SK-N-MC (cell line): ENCODE measurements at regions not wholly inside any gene's neighbourhood (a gene's known extent, or its start where the extent isn't known, plus 50 kb on each side); places are given as distances from the start of the nearest gene placed in this dataset.

ENCODE experiments used
- DNase-seq: peaks from one replicate; pipeline ENCODE4 v3.0.0-alpha.2; 2011; ENCODE audit warnings: low read depth, low spot score
- H3K27ac ChIP-seq: fragments of 200-600 bp; sonication (generic); 2 replicates; pipeline ENCODE4 v1.5.1; 2016; ENCODE audit warnings: mixed run types
- H3K36me3 ChIP-seq: fragments of 200-600 bp; sonication (generic); 2 replicates; pipeline ENCODE4 v1.6.1; 2017; ENCODE audit warnings: antibody characterized with exemption, low read length, mixed read lengths; ENCODE audit not compliant: insufficient read depth
- H3K4me3 ChIP-seq: fragments of 200-600 bp; sonication (generic); 2 replicates; pipeline ENCODE4 v1.5.1; 2016
- H3K9ac ChIP-seq: fragments of 200-600 bp; sonication (generic); 2 replicates; pipeline ENCODE4 v1.8.0; 2017; ENCODE audit warnings: mixed run types, mixed read lengths; ENCODE audit not compliant: insufficient read length
- H3K9me3 ChIP-seq: fragments of 200-600 bp; sonication (generic); 2 replicates; pipeline ENCODE4 v1.6.1; 2017; ENCODE audit warnings: low read depth, mild to moderate bottlenecking, antibody characterized with exemption, low read length, moderate library complexity, mixed read lengths
- EZH2 ChIP-seq: fragments of 200-600 bp; sonication (generic); IDR thresholded peaks from one replicate; pipeline ENCODE4 v1.6.1; 2017; ENCODE audit warnings: antibody characterized with exemption
- FOXP2 ChIP-seq: optimal IDR thresholded peaks from 2 replicates; pipeline ENCODE3; 2011; ENCODE audit warnings: mild to moderate bottlenecking, moderate library complexity; ENCODE audit not compliant: insufficient read depth; ENCODE audit errors: extremely low read length, control extremely low read depth
- POLR2AphosphoS5 ChIP-seq: IDR thresholded peaks from 2 replicates; pipeline ENCODE4 v1.6.1; 2012; ENCODE audit warnings: mild to moderate bottlenecking, low read depth, low read length, borderline replicate concordance

DNA sequence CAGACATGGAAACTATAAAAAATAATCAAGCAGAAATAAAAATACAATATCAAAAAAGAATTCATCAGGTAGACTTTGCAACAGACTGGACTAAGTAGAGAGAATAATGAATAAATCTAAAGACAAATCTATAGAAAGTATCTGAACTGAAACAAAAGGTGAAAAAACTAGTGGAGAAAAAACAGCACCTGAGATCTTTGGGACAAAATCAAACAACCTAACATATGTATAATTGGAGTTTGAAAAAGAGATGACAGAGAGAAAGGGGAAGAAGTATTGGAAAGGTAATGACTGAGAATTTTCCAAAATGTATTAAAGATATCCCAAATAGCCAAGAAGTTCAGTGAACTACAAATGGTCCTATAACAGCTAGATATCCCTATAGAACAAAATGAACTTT, 245.4 kb downstream of the IPO8 start:
- Histone ChIP-seq H3K9me3 (no peaks in the 10 kb centered on the region; the same call in 1 of the 2 replicates), H3K9ac (no peak overlapping the region), H3K27ac (no peak overlapping the region), H3K36me3 (no peaks in the 10 kb centered on the region), H3K4me3 (no peak overlapping the region)
- TF ChIP-seq EZH2 (no peak), FOXP2 (no peak), POLR2AphosphoS5 (no peak)
- no peak for DNase-seq

- DNase-seq = no peak
- TF ChIP-seq FOXP2 (no peak), EZH2 (no peak), POLR2AphosphoS5 (no peak)
Measured at GRCh38 chr12:30448038-30448437, 247.6 kb downstream of the IPO8 start.

DNA sequence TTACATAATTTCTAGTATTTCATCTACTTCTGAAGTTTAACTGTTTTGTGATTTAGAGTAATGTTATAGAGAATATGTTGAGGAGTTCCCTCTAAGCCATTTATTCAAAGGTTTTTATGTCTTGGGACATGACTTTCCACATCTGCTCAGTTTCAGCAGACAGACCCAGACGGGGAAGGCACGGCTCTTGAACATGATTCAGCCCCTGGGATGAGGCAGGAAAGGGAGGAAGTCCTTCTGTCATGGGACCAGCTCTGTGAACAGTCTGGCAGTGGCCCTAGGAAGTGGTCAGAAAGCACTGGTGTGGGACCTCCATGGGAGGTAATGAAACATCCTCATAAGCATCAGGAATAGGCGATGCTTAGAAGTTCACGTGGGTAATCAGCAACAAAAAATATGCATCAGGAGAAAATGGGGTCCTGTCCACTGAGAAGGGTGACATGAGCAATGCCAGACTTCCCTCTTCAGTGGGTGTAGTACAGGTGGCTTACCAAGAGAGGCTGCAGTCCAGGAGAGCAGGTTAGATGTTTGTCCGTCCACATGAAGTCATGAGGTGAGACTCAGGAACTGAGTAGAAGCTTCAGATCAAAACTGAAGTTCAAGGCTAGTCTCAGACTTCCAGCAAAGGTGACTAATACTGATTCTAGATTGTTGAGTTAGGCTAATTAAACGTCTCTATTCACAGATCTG, 248.5 kb downstream of the IPO8 start:
- no peak for TF ChIP-seq FOXP2
- TF ChIP-seq EZH2 = no peak
- TF ChIP-seq POLR2AphosphoS5 = no peak
- no peak for DNase-seq
- Histone ChIP-seq H3K27ac (no peak overlapping the region), H3K9ac (no peak overlapping the region), H3K9me3 (no peaks in the 10 kb centered on the region; the same call in 1 of the 2 replicates), H3K4me3 (no peak overlapping the region), H3K36me3 (no peaks in the 10 kb centered on the region)

More at GRCh38 chr12:30448038-30448437, 247.6 kb downstream of the IPO8 start:
- Histone ChIP-seq H3K9me3 (no peaks in the 10 kb centered on the region; the same call in 1 of the 2 replicates), H3K27ac (no peak overlapping the region), H3K4me3 (no peak overlapping the region), H3K36me3 (no peaks in the 10 kb centered on the region), H3K9ac (no peak overlapping the region)

- Histone ChIP-seq H3K27ac (no peak overlapping the region), H3K9me3 (no peaks in the 10 kb centered on the region), H3K9ac (no peak overlapping the region), H3K36me3 (no peaks in the 10 kb centered on the region), H3K4me3 (no peak overlapping the region)
- TF ChIP-seq POLR2AphosphoS5 (no peak), FOXP2 (no peak), EZH2 (no peak)
- no peak for DNase-seq
Measured at GRCh38 chr12:30442461-30442860, 253.2 kb downstream of the IPO8 start.

- DNase-seq = no peak
- no peak for TF ChIP-seq POLR2AphosphoS5
- no peak for TF ChIP-seq EZH2
- no peak for TF ChIP-seq FOXP2
- Histone ChIP-seq H3K4me3 (no peak overlapping the region), H3K27ac (no peak overlapping the region), H3K36me3 (no peaks in the 10 kb centered on the region), H3K9ac (no peak overlapping the region), H3K9me3 (no peaks in the 10 kb centered on the region)
Measured at GRCh38 chr12:30440826-30441602, 254.7 kb downstream of the IPO8 start.

- Histone ChIP-seq H3K4me3 (no peak overlapping the region), H3K27ac (no peak overlapping the region), H3K9ac (no peak overlapping the region), H3K36me3 (no peaks in the 10 kb centered on the region), H3K9me3 (no peaks in the 10 kb centered on the region)
- no peak for TF ChIP-seq FOXP2
- no peak for TF ChIP-seq POLR2AphosphoS5
- TF ChIP-seq EZH2 = no peak
- DNase-seq = no peak
Measured at GRCh38 chr12:30439201-30439600, 256.5 kb downstream of the IPO8 start.

DNA sequence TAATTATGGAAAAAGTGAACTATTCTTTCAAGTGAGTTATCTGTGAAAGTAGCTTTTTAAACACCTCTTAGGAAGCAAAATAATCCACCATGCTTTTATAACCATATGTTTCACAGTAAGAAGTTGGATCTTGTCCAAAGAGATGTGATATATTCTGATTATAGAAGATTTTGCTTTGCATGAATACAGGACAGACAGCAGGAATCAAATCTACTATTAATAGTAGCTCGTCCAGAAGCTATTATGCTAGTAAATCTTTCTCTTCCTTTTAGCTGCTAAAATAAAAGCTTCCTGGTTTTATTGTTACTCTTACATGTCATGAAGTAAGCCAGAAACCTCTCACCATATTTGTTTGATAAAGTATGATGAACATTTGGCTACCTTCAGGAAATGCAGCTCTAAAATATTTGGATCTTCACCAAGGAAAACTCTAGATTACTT, 257.0 kb downstream of the IPO8 start:
- TF ChIP-seq EZH2 (no peak), FOXP2 (no peak), POLR2AphosphoS5 (no peak)
- Histone ChIP-seq H3K9me3 (no peaks in the 10 kb centered on the region), H3K9ac (no peak overlapping the region), H3K27ac (no peak overlapping the region), H3K36me3 (no peaks in the 10 kb centered on the region), H3K4me3 (no peak overlapping the region)
- DNase-seq = no peak

GRCh38 chr12:30437616-30438015, 258.1 kb downstream of the IPO8 start:
- Histone ChIP-seq H3K9ac (no peak overlapping the region), H3K9me3 (no peaks in the 10 kb centered on the region), H3K36me3 (no peaks in the 10 kb centered on the region), H3K27ac (no peak overlapping the region), H3K4me3 (no peak overlapping the region)
- no peak for TF ChIP-seq POLR2AphosphoS5
- TF ChIP-seq FOXP2 = no peak
- TF ChIP-seq EZH2 = no peak
- no peak for DNase-seq
